ENCODE measurements at regions not wholly inside any gene's neighbourhood (a gene's known extent, or its start where the extent isn't known, plus 50 kb on each side); places are given as distances from the start of the nearest gene placed in this dataset.

GRCh38 chr13:80036845-80037504 lies 304.0 kb downstream of the SPRY2 start:
- TF ChIP-seq CTCF (IDR thresholded peaks at IDR 0.05) (no peak), POLR2A (IDR thresholded peaks at IDR 0.05) (no peak)

Measured in heart left ventricle (tissue), 13 donors.